Sigmoid colon (tissue), 6 donors: ENCODE measurements at regions not wholly inside any gene's neighbourhood (a gene's known extent, or its start where the extent isn't known, plus 50 kb on each side); places are given as distances from the start of the nearest gene placed in this dataset.

Experiments
- DNase-seq: peaks from one replicate; pipeline ENCODE4 v3.0.0-alpha.2; 2019
- H3K27ac ChIP-seq, 4 donors: fragments of 200-600 bp; sonication (generic); one replicate each; pipeline ENCODE4 v1.5.1; 2016 to 2019; ENCODE audit warnings: mild to moderate bottlenecking in 1 of 4
- H3K27me3 ChIP-seq, 3 donors: fragments of 200-600 bp; sonication (generic); one replicate each; pipeline ENCODE4 v1.5.1; 2019; ENCODE audit warnings: mild to moderate bottlenecking in 1 of 3
- H3K36me3 ChIP-seq, 4 donors: fragments of 200-600 bp; sonication (generic); one replicate each; pipeline ENCODE4 v1.5.1; 2016 to 2019
- H3K4me1 ChIP-seq, 4 donors: fragments of 200-600 bp; sonication (generic); one replicate each; pipeline ENCODE4 v1.5.1; 2017 to 2019
- H3K4me3 ChIP-seq, 4 donors: fragments of 200-600 bp; sonication (generic); one replicate each; pipeline ENCODE4 v1.5.1; 2017 to 2019; ENCODE audit warnings: mild to moderate bottlenecking in 2 of 4, moderate library complexity in 1 of 4
- H3K9me3 ChIP-seq, 4 donors: fragments of 200-600 bp in 3 of 4; sonication (generic) in 3 of 4; one replicate each; pipeline versions ENCODE4 v1.5.1 to v1.6.1; 2013 to 2019
- EP300 ChIP-seq, 4 donors: sonication (generic); formaldehyde crosslinking; IDR thresholded peaks; one replicate each; pipeline ENCODE4 v1.6.1; 2017; ENCODE audit warnings: antibody characterized with exemption in 4 of 4
- POLR2A ChIP-seq, 2 donors: fragments of 450-650 bp; IDR thresholded peaks; one replicate each; pipeline ENCODE4 v1.6.1; 2016; ENCODE audit warnings: antibody characterized with exemption in 2 of 2, mild to moderate bottlenecking in 2 of 2, moderate library complexity in 2 of 2
- POLR2AphosphoS5 ChIP-seq, 4 donors: sonication (generic); formaldehyde crosslinking; IDR thresholded peaks; one replicate each; pipeline ENCODE4 v1.6.1; 2017; ENCODE audit warnings: antibody characterized with exemption in 4 of 4
- WGBS, 2 donors: extraction: QIAGEN DNeasy Blood & Tissue Kit; methylation state at CpG; one replicate each; pipeline ENCODE4 v1.1.7; 2013; 5-methylcytosine and 5-hydroxymethylcytosine counted together
- intact Hi-C: fragments of 100-400 bp; cut with DNase I; formaldehyde crosslinking; loops from one replicate; pipeline ENCODE4 v1.15.1; 2023
- TF ChIP-seq, protein P1 (sequence below), 4 experiments: fragments of 450-650 bp in 3 of 4; fragments of 200-600 bp in 1 of 4; IDR thresholded peaks; one replicate each; pipeline ENCODE4 v1.5.1; 2016 to 2019; ENCODE audit warnings: antibody characterized with exemption in 4 of 4, mild to moderate bottlenecking in 3 of 4, moderate library complexity in 2 of 4
- donor health status: healthy with polysubstance abuse.
- donor health status: healthy.

DNA sequence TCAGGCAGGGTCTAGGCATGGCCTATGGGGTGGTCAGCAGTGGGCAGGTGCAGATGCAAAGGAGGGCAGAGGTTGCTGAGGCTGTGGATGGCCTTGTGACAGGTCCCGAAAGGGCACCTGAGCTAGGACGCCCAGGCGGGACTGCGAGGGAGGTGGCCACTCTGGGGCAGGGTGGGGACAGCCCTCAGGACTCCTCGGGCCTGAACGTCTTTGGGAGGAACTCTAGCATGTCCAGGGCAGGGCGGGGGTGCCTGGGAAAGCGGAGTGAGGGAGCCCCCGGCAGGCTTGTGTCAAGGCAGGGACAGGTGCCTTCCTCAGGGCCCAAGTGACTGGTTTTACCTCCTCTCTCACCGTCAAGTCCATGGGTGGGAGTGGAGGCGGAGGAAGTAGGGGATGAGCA is 125.4 kb upstream of the WNT4 start:
- intact Hi-C loops, result no loop called here
- DNase-seq, result no peak
- H3K27me3 ChIP-seq, result peaks cover 0 to 22% (median 4%) of the 10 kb centered on the region in 3 donors

DNA sequence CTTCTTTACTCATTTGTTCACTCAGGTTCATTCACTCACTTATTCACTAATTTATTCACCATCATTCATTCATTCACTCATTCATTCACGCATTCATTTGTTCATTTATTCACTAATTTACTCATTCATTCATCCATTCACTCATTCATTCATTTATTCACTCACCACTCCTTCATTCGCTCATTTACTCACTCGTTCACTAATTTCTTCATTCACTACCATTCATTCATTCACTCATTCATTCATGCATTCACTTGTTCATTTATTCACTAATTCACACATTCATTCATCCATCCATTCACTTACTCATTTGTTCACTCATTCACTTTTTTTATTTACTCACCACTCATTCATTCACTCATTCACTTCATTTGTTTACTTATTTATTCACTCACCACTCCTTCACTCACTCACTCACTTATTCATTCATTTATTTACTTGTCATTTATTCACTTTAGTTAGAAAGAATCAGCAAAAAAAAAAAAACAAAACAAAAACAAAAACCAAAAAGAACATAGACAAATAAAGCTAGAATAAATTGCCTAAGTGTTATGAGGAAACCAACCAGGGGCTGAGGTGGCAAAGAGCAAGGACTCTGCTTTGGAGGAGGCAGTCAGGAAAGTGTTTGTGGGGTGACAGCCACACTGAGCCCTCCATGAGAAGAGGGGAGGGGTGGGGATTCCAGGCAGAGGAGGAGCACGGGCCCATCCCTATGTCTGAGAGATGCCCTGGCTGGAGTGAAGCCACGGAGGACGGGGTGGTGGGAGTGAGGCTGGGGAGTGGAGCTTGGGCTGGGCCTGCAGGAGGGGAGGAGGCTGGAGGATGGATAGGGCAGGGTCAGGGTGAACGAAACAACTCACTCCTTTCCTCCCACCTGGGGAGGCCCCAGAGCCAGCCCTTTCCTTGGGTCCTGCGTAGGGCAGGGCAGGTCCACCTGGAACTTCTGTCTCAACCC is 129.2 kb upstream of the WNT4 start:
- no peak overlapping the region for H3K27ac ChIP-seq
- DNase-seq, result no peak
- H3K4me1 ChIP-seq, result no peaks in the 10 kb centered on the region
- 74 to 79% methylated on average over 8 of the region's 8 CpGs for WGBS, 2 donors
- TF ChIP-seq POLR2A (IDR thresholded peaks at IDR 0.05) (no peak), EP300 (IDR thresholded peaks at IDR 0.05) (no peak), POLR2AphosphoS5 (IDR thresholded peaks at IDR 0.05) (no peak)
- TF ChIP-seq, protein P1, sequence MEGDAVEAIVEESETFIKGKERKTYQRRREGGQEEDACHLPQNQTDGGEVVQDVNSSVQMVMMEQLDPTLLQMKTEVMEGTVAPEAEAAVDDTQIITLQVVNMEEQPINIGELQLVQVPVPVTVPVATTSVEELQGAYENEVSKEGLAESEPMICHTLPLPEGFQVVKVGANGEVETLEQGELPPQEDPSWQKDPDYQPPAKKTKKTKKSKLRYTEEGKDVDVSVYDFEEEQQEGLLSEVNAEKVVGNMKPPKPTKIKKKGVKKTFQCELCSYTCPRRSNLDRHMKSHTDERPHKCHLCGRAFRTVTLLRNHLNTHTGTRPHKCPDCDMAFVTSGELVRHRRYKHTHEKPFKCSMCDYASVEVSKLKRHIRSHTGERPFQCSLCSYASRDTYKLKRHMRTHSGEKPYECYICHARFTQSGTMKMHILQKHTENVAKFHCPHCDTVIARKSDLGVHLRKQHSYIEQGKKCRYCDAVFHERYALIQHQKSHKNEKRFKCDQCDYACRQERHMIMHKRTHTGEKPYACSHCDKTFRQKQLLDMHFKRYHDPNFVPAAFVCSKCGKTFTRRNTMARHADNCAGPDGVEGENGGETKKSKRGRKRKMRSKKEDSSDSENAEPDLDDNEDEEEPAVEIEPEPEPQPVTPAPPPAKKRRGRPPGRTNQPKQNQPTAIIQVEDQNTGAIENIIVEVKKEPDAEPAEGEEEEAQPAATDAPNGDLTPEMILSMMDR (IDR thresholded peaks at IDR 0.05), result no peak
- H3K27me3 ChIP-seq, result no peaks in the 10 kb centered on the region
- intact Hi-C loops, result loop anchor here (10.0 kb wide), 1 partner anchor 167 kb away; no protein-coding TSS in a partner anchor
- no peaks in the 10 kb centered on the region for H3K9me3 ChIP-seq
- no peak overlapping the region for H3K4me3 ChIP-seq
- no peaks in the 10 kb centered on the region for H3K36me3 ChIP-seq

More for the DNA sequence above, 125.4 kb upstream of the WNT4 start:
- Histone ChIP-seq H3K27ac (no peak overlapping the region), H3K4me3 (no peak overlapping the region), H3K9me3 (no peaks in the 10 kb centered on the region), H3K4me1 (no peaks in the 10 kb centered on the region), H3K36me3 (no peaks in the 10 kb centered on the region)
- WGBS, 2 donors, result 70 to 84% methylated on average over 11 of the region's 11 CpGs
- no peak for TF ChIP-seq POLR2AphosphoS5 (IDR thresholded peaks at IDR 0.05)
- no peak for TF ChIP-seq POLR2A (IDR thresholded peaks at IDR 0.05)
- TF ChIP-seq, protein P1 (IDR thresholded peaks at IDR 0.05), result no peak
- no peak for TF ChIP-seq EP300 (IDR thresholded peaks at IDR 0.05)

DNA sequence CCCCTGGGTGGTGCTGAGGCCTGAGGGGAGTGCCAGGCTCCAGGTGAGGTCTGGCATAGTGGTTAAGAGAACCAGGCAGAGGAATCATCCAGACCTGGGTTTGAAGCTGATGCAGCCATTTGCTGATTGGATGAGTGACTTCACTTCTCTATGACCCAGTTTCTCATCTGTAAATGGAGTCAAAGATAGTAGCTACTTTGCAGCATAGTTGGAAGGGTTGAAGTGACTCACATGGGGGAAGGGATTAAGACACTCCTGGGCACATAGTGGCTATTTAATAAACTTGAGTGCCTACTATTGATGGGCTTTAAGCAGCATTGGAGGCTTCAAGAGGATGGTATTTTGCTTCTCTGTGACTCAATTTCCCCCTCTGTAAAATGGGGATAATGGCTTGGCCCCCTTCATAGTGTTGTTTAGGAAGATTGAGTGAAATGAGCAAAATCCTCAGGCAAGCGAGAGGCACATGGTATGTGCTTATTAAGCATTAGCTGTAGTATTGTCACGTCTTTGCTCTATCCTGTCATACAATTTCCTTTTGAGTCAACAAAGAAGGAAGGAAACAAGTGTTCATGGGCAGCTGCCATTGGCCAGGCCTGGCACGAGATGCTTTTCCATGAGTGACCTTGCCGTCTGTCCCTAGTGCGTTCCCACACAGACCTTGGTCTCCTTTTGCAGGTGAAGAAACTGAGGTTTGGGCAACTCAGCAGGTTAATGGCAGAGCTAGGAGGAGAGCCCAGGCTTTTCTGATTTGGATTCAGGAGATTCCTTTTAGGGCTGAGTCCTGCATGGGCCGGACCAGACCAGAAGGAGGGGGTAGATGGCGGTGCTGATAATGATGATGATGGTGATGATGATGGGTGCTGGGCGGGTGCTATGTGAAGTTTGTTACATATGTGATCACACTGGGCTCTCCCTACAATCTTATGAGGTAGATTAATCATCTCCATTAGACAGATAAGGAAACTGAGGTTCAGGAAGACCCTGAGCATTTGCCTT is 131.1 kb upstream of the WNT4 start:
- Histone ChIP-seq H3K4me3 (no peak overlapping the region), H3K27me3 (no peaks in the 10 kb centered on the region), H3K27ac (no peak overlapping the region), H3K4me1 (no peaks in the 10 kb centered on the region), H3K36me3 (no peaks in the 10 kb centered on the region), H3K9me3 (no peaks in the 10 kb centered on the region)
- no peak for DNase-seq
- 83 to 92% methylated on average over 8 of the region's 8 CpGs for WGBS, 2 donors
- intact Hi-C loops, result loop anchor here (10.0 kb wide), 1 partner anchor 169 kb away; no protein-coding TSS in a partner anchor
- no peak for TF ChIP-seq EP300 (IDR thresholded peaks at IDR 0.05)
- TF ChIP-seq POLR2A (IDR thresholded peaks at IDR 0.05), result no peak
- TF ChIP-seq POLR2AphosphoS5 (IDR thresholded peaks at IDR 0.05), result no peak
- TF ChIP-seq, protein P1 (IDR thresholded peaks at IDR 0.05), result no peak

DNA sequence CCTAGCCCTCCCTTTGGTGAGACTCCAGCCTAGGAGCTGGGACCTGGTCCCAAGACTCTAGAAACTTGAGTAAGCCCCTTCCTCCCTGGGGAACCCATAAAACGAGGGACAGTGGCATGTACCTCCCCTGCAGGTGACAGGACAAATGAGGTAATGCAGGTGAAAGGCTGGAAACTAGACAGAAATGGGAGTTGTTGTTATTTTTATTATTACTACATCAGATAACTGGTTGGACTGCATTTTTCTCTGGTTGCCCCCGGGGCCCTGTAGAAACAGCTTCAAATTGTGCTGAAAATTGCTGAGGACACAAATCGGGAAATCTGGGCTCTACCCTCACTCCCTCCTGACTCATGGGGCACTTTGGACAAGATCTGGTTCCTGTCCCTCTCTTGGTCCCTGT is 132.3 kb upstream of the WNT4 start:
- DNase-seq, result no peak
- Histone ChIP-seq H3K27me3 (no peaks in the 10 kb centered on the region), H3K9me3 (no peaks in the 10 kb centered on the region), H3K27ac (no peak overlapping the region), H3K4me3 (no peak overlapping the region), H3K4me1 (no peaks in the 10 kb centered on the region), H3K36me3 (no peaks in the 10 kb centered on the region)
- WGBS, 2 donors, result 63 to 81% methylated on average over 3 of the region's 3 CpGs
- TF ChIP-seq POLR2AphosphoS5 (IDR thresholded peaks at IDR 0.05) (no peak), POLR2A (IDR thresholded peaks at IDR 0.05) (no peak), EP300 (IDR thresholded peaks at IDR 0.05) (no peak)
- TF ChIP-seq, protein P1 (IDR thresholded peaks at IDR 0.05), result no peak
- intact Hi-C loops, result loop anchor here (10.0 kb wide), 1 partner anchor 170 kb away; no protein-coding TSS in a partner anchor
